PC-3 (cell line): ENCODE measurements at regions not wholly inside any gene's neighbourhood (a gene's known extent, or its start where the extent isn't known, plus 50 kb on each side); places are given as distances from the start of the nearest gene placed in this dataset.

Source experiments
- EZH2 ChIP-seq: fragments of 300-600 bp; sonication (generic); IDR thresholded peaks from one replicate; pipeline ENCODE4 v1.6.1; 2017; ENCODE audit warnings: antibody characterized with exemption, mild to moderate bottlenecking, low read length; ENCODE audit not compliant: unreplicated experiment
- TF ChIP-seq, protein P1 (sequence below): fragments of 300-600 bp; sonication (generic); conservative IDR thresholded peaks from 2 replicates; pipeline ENCODE4 v1.5.1; 2017; ENCODE audit warnings: antibody characterized with exemption, low read depth, mild to moderate bottlenecking, low read length

DNA sequence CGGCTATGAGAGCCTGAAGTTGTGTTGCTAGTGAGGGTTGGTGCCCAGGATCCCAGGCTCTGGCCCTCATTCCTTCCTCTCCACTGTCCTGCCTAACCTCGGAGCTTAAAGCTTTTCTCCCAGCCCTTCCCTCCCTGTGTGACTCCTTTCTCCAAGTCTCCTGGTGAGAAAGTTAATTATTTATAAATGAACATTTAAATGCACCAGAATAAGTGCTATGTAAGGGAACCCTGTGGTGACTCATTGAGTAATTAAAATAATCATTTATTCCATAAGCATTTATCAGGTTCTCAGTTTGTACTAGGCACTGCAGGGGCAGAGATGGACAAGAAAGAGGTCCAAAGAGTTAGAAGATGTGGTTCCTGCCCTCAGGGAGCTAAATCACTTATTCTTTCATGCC is 89.1 kb upstream of the ISX start:
- no peak for TF ChIP-seq EZH2
- TF ChIP-seq, protein P1, sequence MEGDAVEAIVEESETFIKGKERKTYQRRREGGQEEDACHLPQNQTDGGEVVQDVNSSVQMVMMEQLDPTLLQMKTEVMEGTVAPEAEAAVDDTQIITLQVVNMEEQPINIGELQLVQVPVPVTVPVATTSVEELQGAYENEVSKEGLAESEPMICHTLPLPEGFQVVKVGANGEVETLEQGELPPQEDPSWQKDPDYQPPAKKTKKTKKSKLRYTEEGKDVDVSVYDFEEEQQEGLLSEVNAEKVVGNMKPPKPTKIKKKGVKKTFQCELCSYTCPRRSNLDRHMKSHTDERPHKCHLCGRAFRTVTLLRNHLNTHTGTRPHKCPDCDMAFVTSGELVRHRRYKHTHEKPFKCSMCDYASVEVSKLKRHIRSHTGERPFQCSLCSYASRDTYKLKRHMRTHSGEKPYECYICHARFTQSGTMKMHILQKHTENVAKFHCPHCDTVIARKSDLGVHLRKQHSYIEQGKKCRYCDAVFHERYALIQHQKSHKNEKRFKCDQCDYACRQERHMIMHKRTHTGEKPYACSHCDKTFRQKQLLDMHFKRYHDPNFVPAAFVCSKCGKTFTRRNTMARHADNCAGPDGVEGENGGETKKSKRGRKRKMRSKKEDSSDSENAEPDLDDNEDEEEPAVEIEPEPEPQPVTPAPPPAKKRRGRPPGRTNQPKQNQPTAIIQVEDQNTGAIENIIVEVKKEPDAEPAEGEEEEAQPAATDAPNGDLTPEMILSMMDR: no peak
